22Rv1 (cell line): ENCODE measurements at regions not wholly inside any gene's neighbourhood (a gene's known extent, or its start where the extent isn't known, plus 50 kb on each side); places are given as distances from the start of the nearest gene placed in this dataset.

Experiments
- ZFX ChIP-seq: fragments of 450-650 bp; IDR thresholded peaks from 2 replicates; pipeline ENCODE4 v1.6.1; 2017; ENCODE audit warnings: antibody characterized with exemption, borderline replicate concordance
- TF ChIP-seq, protein P1 (sequence below): fragments of 450-650 bp; IDR thresholded peaks from 2 replicates; pipeline ENCODE4 v1.5.1; 2017; ENCODE audit warnings: mild to moderate bottlenecking

DNA sequence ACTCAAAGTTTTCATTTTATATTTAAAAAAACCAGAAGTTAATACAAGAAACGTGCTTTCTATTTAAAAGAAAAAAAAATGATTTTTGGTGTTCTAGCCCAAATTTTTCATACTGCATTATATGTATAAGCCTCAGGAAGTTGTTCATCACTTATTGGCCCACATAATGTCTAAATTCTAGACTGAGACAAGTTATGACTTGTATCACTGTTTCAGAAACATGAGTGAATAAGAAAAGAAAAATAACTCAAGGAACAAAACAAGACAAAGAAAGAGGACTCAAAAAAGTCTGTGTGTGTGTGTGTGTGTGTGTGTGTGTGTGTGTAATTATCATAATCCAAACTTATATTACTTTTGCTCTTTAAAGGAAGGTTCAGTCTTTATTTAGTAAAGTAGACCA lies 929.8 kb downstream of the GALC start:
- TF ChIP-seq, protein P1, sequence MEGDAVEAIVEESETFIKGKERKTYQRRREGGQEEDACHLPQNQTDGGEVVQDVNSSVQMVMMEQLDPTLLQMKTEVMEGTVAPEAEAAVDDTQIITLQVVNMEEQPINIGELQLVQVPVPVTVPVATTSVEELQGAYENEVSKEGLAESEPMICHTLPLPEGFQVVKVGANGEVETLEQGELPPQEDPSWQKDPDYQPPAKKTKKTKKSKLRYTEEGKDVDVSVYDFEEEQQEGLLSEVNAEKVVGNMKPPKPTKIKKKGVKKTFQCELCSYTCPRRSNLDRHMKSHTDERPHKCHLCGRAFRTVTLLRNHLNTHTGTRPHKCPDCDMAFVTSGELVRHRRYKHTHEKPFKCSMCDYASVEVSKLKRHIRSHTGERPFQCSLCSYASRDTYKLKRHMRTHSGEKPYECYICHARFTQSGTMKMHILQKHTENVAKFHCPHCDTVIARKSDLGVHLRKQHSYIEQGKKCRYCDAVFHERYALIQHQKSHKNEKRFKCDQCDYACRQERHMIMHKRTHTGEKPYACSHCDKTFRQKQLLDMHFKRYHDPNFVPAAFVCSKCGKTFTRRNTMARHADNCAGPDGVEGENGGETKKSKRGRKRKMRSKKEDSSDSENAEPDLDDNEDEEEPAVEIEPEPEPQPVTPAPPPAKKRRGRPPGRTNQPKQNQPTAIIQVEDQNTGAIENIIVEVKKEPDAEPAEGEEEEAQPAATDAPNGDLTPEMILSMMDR = no peak
- no peak for TF ChIP-seq ZFX
